ENCODE measurements at regions not wholly inside any gene's neighbourhood (a gene's known extent, or its start where the extent isn't known, plus 50 kb on each side); places are given as distances from the start of the nearest gene placed in this dataset.

GRCh38 chr10:88113232-88113631 lies 249.8 kb downstream of the PTEN start:
- no peaks in the 10 kb centered on the region for H3K27me3 ChIP-seq (replicated peaks; ENCODE audit: control insufficient read depth, insufficient read depth, low read length)
- DNase-seq (ENCODE audit: extremely low read depth, insufficient read length) = peak; percentile 73
- H3K36me3 ChIP-seq (ENCODE audit: control insufficient read depth, insufficient read depth, low read length) = no peaks in the 10 kb centered on the region
- no peak overlapping the region for H3K4me3 ChIP-seq (replicated peaks; ENCODE audit: low read depth, low read length)
- TF ChIP-seq CTCF (IDR thresholded peaks at IDR 0.05; ENCODE audit: insufficient read depth, low read length, poor library complexity, severe bottlenecking) = no peak

GRCh38 chr10:88113657-88114272 lies 250.3 kb downstream of the PTEN start:
- no peak for DNase-seq (ENCODE audit: extremely low read depth, insufficient read length)
- no peak overlapping the region for H3K4me3 ChIP-seq (replicated peaks; ENCODE audit: low read depth, low read length)
- H3K27me3 ChIP-seq (replicated peaks; ENCODE audit: control insufficient read depth, insufficient read depth, low read length) = no peaks in the 10 kb centered on the region
- TF ChIP-seq CTCF (IDR thresholded peaks at IDR 0.05; ENCODE audit: insufficient read depth, low read length, poor library complexity, severe bottlenecking) = no peak
- no peaks in the 10 kb centered on the region for H3K36me3 ChIP-seq (ENCODE audit: control insufficient read depth, insufficient read depth, low read length)

GRCh38 chr10:88114368-88114767 lies 250.9 kb downstream of the PTEN start:
- Histone ChIP-seq H3K36me3 (ENCODE audit: control insufficient read depth, insufficient read depth, low read length) (no peaks in the 10 kb centered on the region), H3K27me3 (replicated peaks; ENCODE audit: control insufficient read depth, insufficient read depth, low read length) (no peaks in the 10 kb centered on the region), H3K4me3 (replicated peaks; ENCODE audit: low read depth, low read length) (no peak overlapping the region)
- no peak for DNase-seq (ENCODE audit: extremely low read depth, insufficient read length)
- TF ChIP-seq CTCF (IDR thresholded peaks at IDR 0.05; ENCODE audit: insufficient read depth, low read length, poor library complexity, severe bottlenecking) = peak; percentile 78

- Histone ChIP-seq H3K27me3 (replicated peaks; ENCODE audit: control insufficient read depth, insufficient read depth, low read length) (no peaks in the 10 kb centered on the region), H3K36me3 (ENCODE audit: control insufficient read depth, insufficient read depth, low read length) (no peaks in the 10 kb centered on the region), H3K4me3 (replicated peaks; ENCODE audit: low read depth, low read length) (no peak overlapping the region)
- DNase-seq (ENCODE audit: extremely low read depth, insufficient read length) = no peak
- TF ChIP-seq CTCF (IDR thresholded peaks at IDR 0.05; ENCODE audit: insufficient read depth, low read length, poor library complexity, severe bottlenecking) = no peak
These were observed 252.0 kb downstream of the PTEN start for GRCh38 chr10:88115407-88115806.

- Histone ChIP-seq H3K27me3 (replicated peaks; ENCODE audit: control insufficient read depth, insufficient read depth, low read length) (no peaks in the 10 kb centered on the region), H3K4me3 (replicated peaks; ENCODE audit: low read depth, low read length) (no peak overlapping the region), H3K36me3 (ENCODE audit: control insufficient read depth, insufficient read depth, low read length) (no peaks in the 10 kb centered on the region)
- DNase-seq (ENCODE audit: extremely low read depth, insufficient read length) = no peak
- TF ChIP-seq CTCF (IDR thresholded peaks at IDR 0.05; ENCODE audit: insufficient read depth, low read length, poor library complexity, severe bottlenecking) = no peak
These were observed 252.5 kb downstream of the PTEN start for GRCh38 chr10:88115968-88116367.

GRCh38 chr10:88116481-88116880 lies 253.1 kb downstream of the PTEN start:
- no peak for DNase-seq (ENCODE audit: extremely low read depth, insufficient read length)
- Histone ChIP-seq H3K4me3 (replicated peaks; ENCODE audit: low read depth, low read length) (no peak overlapping the region), H3K36me3 (ENCODE audit: control insufficient read depth, insufficient read depth, low read length) (no peaks in the 10 kb centered on the region), H3K27me3 (replicated peaks; ENCODE audit: control insufficient read depth, insufficient read depth, low read length) (no peaks in the 10 kb centered on the region)
- no peak for TF ChIP-seq CTCF (IDR thresholded peaks at IDR 0.05; ENCODE audit: insufficient read depth, low read length, poor library complexity, severe bottlenecking)
